ENCODE measurements at regions not wholly inside any gene's neighbourhood (a gene's known extent, or its start where the extent isn't known, plus 50 kb on each side); places are given as distances from the start of the nearest gene placed in this dataset.

DNA sequence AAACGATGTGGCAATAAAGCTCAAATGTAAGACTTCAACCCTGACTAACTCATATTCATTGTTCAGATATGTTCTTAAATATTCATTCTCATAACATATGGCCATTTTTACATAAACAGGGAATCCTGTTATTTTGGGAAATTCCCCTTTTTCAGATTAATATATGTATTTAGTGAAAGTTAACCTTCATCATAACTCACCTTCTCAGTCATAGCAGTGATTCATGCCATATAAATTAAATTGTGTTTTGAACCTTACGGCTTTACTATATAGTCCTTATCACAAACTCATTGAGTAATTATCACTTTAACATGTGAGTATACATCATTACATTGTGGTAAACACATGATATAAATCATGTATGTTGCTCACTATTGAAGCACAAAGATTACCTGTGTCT is 392.5 kb upstream of the TRAM1L1 start:
- DNase-seq (no peak), ATAC-seq (no peak)
- no peaks in the 10 kb centered on the region for H3K36me3 ChIP-seq (ENCODE audit: low read depth, low read length)
- H3K27ac ChIP-seq (ENCODE audit: low read length) = no peak overlapping the region
- no peak overlapping the region for H2AFZ ChIP-seq (ENCODE audit: low read length)
- TF ChIP-seq, protein P1, sequence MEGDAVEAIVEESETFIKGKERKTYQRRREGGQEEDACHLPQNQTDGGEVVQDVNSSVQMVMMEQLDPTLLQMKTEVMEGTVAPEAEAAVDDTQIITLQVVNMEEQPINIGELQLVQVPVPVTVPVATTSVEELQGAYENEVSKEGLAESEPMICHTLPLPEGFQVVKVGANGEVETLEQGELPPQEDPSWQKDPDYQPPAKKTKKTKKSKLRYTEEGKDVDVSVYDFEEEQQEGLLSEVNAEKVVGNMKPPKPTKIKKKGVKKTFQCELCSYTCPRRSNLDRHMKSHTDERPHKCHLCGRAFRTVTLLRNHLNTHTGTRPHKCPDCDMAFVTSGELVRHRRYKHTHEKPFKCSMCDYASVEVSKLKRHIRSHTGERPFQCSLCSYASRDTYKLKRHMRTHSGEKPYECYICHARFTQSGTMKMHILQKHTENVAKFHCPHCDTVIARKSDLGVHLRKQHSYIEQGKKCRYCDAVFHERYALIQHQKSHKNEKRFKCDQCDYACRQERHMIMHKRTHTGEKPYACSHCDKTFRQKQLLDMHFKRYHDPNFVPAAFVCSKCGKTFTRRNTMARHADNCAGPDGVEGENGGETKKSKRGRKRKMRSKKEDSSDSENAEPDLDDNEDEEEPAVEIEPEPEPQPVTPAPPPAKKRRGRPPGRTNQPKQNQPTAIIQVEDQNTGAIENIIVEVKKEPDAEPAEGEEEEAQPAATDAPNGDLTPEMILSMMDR (conservative IDR thresholded peaks at IDR 0.05; ENCODE audit: low read depth, low read length) = no peak
- TF ChIP-seq EZH2phosphoT487 (IDR thresholded peaks at IDR 0.05; ENCODE audit: borderline replicate concordance, low read length) = no peak
- no peak for TF ChIP-seq EZH2 (IDR thresholded peaks at IDR 0.05; ENCODE audit: low read length, unreplicated experiment)
- no peaks in the 10 kb centered on the region for H3F3A ChIP-seq (ENCODE audit: low read length, unreplicated experiment)
- H3K9ac ChIP-seq (ENCODE audit: low read length) = no peak overlapping the region
- no peaks in the 10 kb centered on the region for H3K9me3 ChIP-seq (ENCODE audit: low read length)
- no TSS peak for BruUV-seq (replicated peaks)
- CTCF ChIA-PET = no interaction called here
- H3K27me3 ChIP-seq (ENCODE audit: low read length) = no peaks in the 10 kb centered on the region
- no peaks in the 10 kb centered on the region for H3K9me2 ChIP-seq (replicated peaks; ENCODE audit: low read length)
- no peak overlapping the region for H3K4me3 ChIP-seq (ENCODE audit: low read length)
- no peaks in the 10 kb centered on the region for H4K20me1 ChIP-seq (ENCODE audit: low read length)
- H3K79me2 ChIP-seq (ENCODE audit: low read length) = no peaks in the 10 kb centered on the region
- H3K4me2 ChIP-seq (ENCODE audit: low read length) = no peak overlapping the region
- POLR2A ChIA-PET (ENCODE audit: unreplicated experiment) = no interaction called here
- intact Hi-C loops (cut with micrococcal nuclease) = no loop called here
- H3K4me1 ChIP-seq (ENCODE audit: insufficient read depth, low read length) = no peaks in the 10 kb centered on the region

DNA sequence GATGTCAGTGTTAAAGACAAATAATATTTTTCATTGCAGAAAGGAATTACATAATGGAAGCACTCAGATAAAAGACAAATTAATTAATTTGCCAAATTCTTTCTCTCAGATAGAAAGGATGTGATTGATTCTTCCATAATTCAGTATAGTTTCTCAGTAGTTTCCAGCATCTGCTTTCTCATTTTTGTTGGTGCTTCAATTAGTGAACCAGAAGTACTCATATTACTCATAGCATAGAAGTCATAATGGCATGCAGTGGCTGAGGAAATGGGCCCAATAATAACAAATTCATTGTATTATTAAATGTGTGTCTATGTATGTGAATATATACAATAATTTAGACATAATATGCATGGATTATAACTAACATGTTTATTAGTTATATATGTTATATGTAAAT is 393.3 kb upstream of the TRAM1L1 start:
- ChIA-PET CTCF (no interaction called here), POLR2A (ENCODE audit: unreplicated experiment) (no interaction called here)
- no peaks in the 10 kb centered on the region for H3K4me1 ChIP-seq (ENCODE audit: insufficient read depth, low read length)
- no TSS peak for BruUV-seq (replicated peaks)
- no peaks in the 10 kb centered on the region for H4K20me1 ChIP-seq (ENCODE audit: low read length)
- no peaks in the 10 kb centered on the region for H3F3A ChIP-seq (ENCODE audit: low read length, unreplicated experiment)
- no peaks in the 10 kb centered on the region for H3K27me3 ChIP-seq (ENCODE audit: low read length)
- no peak overlapping the region for H3K4me2 ChIP-seq (ENCODE audit: low read length)
- TF ChIP-seq EZH2phosphoT487 (IDR thresholded peaks at IDR 0.05; ENCODE audit: borderline replicate concordance, low read length) = no peak
- no peak for TF ChIP-seq EZH2 (IDR thresholded peaks at IDR 0.05; ENCODE audit: low read length, unreplicated experiment)
- TF ChIP-seq, protein P1 (conservative IDR thresholded peaks at IDR 0.05; ENCODE audit: low read depth, low read length) = no peak
- no peak overlapping the region for H3K27ac ChIP-seq (ENCODE audit: low read length)
- H2AFZ ChIP-seq (ENCODE audit: low read length) = no peak overlapping the region
- no peak overlapping the region for H3K9ac ChIP-seq (ENCODE audit: low read length)
- no peak for DNase-seq
- H3K36me3 ChIP-seq (ENCODE audit: low read depth, low read length) = no peaks in the 10 kb centered on the region
- H3K9me2 ChIP-seq (replicated peaks; ENCODE audit: low read length) = no peaks in the 10 kb centered on the region
- no peaks in the 10 kb centered on the region for H3K79me2 ChIP-seq (ENCODE audit: low read length)
- intact Hi-C loops (cut with micrococcal nuclease) = no loop called here
- H3K9me3 ChIP-seq (ENCODE audit: low read length) = no peaks in the 10 kb centered on the region
- no peak overlapping the region for H3K4me3 ChIP-seq (ENCODE audit: low read length)
- ATAC-seq = no peak

DNA sequence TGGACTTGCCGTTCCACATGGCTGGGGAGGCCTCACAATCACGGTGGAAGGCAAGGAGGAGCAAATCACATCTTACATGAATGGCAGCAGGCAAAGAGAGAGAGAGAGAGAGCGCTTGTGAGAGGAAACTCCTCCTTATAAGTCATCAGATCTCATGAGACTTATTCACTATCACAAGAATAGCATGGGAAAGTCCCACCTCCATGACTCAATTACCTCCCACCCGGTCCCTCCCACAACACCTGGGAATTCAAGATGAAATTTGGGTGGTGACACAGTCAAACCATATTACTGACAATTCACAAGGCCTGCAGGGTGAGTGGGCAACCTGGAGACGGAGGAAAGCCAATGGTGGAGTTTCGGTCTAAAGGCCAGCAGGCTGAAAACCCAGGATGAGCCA is 394.3 kb upstream of the TRAM1L1 start:
- intact Hi-C loops (cut with micrococcal nuclease) = no loop called here
- Histone ChIP-seq H3K27ac (ENCODE audit: low read length) (no peak overlapping the region), H2AFZ (ENCODE audit: low read length) (no peak overlapping the region), H3K9me3 (ENCODE audit: low read length) (no peaks in the 10 kb centered on the region), H4K20me1 (ENCODE audit: low read length) (no peaks in the 10 kb centered on the region), H3K4me2 (ENCODE audit: low read length) (no peak overlapping the region), H3K36me3 (ENCODE audit: low read depth, low read length) (no peaks in the 10 kb centered on the region), H3K9me2 (replicated peaks; ENCODE audit: low read length) (no peaks in the 10 kb centered on the region), H3K27me3 (ENCODE audit: low read length) (no peaks in the 10 kb centered on the region), H3K4me1 (ENCODE audit: insufficient read depth, low read length) (no peaks in the 10 kb centered on the region), H3K4me3 (ENCODE audit: low read length) (no peak overlapping the region), H3F3A (ENCODE audit: low read length, unreplicated experiment) (no peaks in the 10 kb centered on the region), H3K79me2 (ENCODE audit: low read length) (no peaks in the 10 kb centered on the region), H3K9ac (ENCODE audit: low read length) (no peak overlapping the region)
- ChIA-PET CTCF (no interaction called here), POLR2A (ENCODE audit: unreplicated experiment) (no interaction called here)
- DNase-seq (no peak), ATAC-seq (no peak)
- no TSS peak for BruUV-seq (replicated peaks)
- TF ChIP-seq, protein P1 (conservative IDR thresholded peaks at IDR 0.05; ENCODE audit: low read depth, low read length) = no peak
- TF ChIP-seq EZH2phosphoT487 (IDR thresholded peaks at IDR 0.05; ENCODE audit: borderline replicate concordance, low read length) (no peak), EZH2 (IDR thresholded peaks at IDR 0.05; ENCODE audit: low read length, unreplicated experiment) (no peak)

All from PC-3 (cell line).